DMS53 (cell line): ENCODE measurements at regions not wholly inside any gene's neighbourhood (a gene's known extent, or its start where the extent isn't known, plus 50 kb on each side); places are given as distances from the start of the nearest gene placed in this dataset.
A peak's percentile ranks its signal among the peaks of the same experiment; 100 is the strongest.
"Not testable (repeated sequence)": the region's sequence is repeated elsewhere in the genome, so short reads cannot be mapped to it uniquely, and the experiment has no call there.

Experiments
- DNase-seq: peaks from one replicate; lab custom pipeline; 2025; lab: John Stamatoyannopoulos, UW

DNA sequence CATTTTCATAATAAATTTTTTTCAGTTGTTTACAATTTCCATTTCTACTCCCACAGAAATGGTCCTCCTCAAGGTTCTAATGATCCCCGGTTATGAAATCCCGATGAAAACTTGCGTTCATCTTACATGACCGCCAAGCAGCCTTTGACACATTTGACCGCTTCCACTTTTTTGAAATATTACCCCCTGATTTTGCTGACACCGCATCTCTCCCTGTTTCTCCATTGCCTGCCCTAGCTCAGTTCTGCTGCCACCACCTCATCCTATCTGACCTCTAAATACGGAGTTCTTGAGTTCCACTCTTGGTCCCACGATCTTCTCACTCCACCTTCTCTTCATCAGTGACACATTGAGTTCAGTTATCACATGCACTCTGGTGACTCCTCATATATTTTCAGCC, 74.1 kb downstream of the SLC35B3 start:
- no peak for DNase-seq

DNA sequence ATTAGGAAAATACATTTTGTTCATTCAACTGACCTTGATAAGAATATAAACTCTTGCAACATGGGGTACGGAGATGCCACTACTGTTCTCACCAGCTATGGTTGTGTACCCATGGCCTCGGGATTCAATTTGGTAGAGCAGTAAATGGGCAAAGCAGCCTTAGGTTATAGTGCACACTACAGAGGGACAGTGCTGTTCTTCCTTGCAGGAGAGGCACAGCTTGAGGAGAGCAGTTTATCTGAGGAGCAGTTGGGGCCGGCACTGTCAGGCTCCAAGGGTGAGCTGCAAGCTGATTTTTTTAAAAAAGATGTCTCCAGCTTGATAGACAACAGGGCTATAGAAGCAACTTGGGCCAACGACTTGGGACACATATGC, 82.4 kb downstream of the SLC35B3 start:
- DNase-seq, result no peak

DNA sequence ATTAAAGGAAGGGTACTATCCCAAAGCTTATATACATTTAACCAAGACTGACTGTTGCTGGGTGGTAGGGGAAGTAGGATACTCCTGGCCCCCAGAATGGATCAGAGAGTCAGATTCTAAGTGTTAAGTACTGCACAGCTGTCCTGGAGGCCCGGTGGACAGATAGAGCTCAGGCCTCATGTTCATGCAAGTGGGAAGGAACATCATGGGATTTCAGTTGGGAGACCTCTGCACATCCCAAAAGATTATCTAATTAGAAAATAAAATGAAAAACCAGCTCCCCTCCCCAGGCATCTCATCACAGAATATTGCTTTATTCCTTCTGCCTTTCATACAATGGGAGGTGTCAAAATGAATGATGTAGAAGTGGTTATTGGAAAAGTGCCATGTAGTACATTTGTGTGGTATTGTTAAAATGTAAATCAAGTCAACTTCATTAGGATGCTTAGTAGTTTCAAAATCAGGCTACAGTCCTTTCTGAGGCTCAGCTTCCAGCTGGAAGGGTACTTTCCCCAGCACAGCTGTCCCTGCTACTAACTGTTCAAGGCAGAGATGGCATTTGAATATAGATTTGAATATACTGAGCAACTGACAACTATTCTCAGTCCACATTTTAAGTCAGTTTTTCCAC, 82.9 kb downstream of the SLC35B3 start:
- no peak for DNase-seq

DNA sequence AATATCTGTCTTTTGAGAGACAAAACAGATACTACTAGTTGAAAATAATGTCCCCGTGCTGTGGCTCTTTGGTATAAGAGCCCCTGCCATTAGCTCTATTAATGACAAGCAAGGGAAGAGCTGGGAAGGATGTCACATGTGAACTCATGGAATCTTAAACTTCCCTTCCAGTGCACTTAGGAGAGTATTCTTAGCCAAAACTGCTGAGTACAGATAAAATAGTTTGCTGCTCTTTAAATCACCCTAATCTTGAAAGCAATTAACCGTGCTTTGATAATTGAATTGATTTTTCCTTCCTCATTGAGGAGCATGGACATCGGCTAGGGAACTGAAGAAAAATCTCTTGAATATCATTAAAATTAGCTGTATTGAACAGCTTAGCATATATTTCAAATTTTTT, 91.7 kb downstream of the SLC35B3 start:
- DNase-seq, result no peak

DNA sequence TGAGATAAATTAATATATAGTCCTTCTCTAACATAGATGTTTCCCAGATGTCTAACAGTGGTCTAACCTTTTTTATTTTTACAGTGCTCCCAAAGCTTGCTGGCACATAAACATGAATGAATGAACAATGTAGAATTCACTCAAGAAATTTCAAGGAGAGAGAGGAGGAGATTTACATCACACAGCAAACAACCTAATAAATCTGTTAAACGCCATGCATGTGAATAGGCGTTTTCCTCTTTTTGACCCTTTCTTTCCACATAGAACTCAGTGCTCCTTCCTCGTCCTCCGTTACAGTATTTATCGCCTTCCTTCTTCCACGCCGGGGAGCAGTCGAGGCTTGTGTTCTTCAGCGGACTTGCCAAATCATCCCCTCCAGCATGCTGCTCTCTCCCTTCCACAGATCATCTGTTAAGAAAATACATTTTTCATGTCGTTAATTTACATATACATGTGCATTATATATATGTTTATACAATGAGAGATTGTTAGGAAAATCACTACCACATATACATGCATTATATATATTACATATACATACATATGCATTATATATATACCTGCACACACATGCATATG, 93.0 kb downstream of the SLC35B3 start:
- no peak for DNase-seq

DNA sequence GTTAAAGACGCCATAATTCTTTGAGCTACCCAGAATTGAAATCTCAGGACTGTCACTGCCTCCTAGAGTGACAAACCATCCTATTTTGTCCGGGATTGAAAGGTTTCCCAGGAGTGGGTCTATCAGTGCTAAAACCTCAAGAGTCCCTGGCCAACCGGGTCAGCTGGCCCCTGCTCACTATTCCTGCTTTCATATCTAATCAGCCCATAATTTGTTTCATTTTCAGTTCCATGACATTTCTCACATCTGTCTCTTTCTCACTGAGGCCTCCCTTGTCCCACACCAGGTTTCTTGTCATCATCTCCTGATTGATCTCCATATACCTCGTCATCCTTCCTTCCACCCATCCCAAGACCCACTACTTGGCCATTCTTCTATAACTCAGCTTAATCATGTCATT, 98.2 kb downstream of the SLC35B3 start:
- DNase-seq, result no peak

DNA sequence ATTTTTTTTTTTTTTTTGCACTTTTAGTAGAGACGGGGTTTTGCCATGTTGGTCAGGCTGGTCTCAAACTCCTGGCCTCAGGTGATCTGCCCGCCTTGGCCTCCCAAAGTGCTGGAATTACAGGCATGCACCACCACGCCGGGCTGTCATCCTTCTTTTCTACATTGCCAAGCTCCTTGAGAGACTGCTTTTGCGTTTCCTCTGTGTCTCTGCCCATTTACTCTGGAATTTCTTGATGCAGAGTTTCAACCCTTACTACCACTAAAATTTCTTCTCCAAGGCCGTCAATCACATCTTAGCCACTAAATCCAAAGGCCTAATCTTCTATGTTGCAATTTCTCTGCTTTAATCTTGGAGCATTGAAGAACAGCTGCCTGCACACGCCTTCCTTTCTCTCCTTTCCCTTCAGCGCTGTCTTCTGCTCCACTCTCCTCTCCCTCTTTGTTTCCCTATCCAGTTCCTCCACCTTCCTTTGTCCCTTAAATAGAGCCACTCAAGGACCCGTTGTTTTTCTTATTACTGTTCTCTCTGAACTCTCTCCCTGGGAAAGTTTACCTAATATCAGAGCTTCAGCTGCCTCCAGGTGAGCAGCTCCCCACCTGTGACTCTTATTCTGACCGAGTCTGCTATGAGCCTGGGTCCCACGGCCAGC, 98.8 kb downstream of the SLC35B3 start:
- no peak for DNase-seq

DNA sequence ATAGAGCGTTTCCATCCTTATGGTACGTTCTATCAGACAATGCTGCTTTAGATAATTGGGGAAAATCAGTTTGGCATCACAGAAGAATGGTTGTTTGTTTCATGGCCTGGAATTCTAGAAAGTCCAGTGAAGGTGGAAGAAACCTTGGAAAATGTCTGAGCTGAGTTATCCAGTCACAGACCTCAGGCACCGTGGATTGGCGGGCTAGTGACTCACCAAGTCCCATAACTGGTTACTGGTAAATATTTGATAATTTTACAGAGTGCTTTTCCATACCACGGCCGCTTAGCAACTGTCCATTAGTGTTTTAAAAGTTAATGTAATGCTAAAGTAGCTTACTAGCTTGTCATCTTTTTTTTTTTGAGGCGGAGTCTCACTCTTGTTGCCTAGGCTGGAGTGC, 99.4 kb downstream of the SLC35B3 start:
- DNase-seq, result peak; percentile 27

DNA sequence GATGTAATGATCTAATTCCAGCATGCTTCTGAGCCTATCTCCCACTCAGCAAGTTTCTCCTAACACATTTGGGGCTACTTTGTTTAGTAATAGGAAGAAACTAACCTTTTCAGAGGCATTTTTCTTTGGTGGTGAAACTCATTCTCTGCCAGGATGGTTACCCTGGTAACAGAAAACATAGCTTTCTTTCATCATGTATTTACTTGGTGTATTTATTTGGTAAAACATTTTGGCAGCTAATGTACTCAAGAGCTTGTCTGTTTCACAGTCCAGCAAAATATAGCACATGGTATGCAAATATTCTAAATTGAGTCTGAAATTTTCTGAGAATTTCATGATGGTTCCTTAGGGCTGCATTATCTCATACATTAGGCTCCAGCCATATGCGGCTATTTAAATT, 100.0 kb downstream of the SLC35B3 start:
- peak; percentile 43 for DNase-seq

DNA sequence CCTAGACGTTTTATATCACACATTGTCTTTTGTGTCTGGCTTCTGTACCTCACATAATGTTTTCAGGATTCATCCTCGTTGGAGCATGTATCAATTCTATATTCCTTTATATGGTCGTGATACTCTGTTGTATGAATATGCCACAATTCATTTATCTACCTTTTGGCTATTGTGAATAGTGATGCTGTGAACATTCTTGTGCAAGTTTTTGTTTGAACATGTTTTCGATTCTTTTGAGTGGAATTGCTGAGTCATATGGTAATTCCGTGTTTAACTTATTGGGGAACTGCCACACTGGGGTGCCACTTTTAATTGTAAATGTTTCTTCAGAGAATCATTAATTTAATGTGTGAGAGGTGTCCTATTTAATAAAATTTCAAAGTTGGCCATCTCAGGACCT, 101.2 kb downstream of the SLC35B3 start:
- no peak for DNase-seq

DNA sequence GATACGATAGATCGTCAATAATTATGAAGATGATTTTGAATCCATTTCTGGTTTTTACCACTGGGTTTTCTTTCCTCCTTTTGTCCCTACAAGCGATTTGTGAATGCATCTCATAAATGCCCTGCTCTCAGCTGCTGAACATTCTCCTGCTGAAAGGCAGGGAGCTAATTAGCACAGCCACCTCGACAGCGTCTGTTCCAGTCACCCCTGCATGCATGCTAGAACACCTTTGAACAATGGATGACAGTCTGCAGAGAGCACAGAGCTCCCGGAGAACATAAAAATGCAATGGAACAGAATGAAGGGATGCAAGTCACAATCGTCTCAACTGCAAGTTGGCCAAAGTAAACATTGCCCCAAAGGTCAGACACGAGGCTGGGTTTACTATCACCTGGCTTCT, 105.8 kb downstream of the SLC35B3 start:
- DNase-seq, result no peak

DNA sequence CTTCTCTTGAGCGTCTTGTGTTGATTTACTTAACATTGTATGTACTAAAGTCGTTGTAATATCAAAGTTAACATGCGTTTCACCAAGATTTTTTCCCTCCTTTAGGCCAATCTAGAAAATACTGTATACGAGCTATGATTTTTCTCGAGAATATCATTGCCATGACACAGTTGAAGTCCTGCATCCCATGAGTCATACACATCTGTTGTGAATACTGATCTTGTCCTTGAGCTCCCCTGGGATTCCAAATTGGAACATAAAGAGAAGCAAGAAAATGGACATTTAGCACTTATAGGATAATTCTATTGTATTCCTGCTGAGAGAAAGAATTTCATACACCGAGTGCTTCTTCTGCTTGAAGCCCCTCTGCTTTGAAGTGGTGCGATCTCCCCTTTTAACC, 109.6 kb downstream of the SLC35B3 start:
- no peak for DNase-seq

DNA sequence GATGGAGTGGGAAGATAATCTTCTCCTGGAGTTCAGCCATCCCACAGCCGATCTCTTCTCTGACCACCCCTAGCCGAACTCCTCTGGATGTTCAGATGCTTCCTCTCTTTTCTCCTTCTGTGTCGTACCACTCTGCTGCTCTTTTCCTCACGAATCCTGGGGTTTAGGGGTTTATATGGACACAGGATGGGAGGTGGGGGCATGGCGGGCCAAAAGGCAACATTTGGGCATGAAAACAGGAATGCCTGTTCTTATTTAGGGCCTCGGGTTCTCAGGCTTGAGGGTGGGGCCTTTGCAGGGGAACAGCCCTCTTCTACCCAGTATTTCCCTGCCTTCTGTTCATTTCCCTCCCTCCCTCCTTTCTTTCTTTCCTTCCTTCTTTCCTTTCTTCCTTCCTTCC, 112.7 kb downstream of the SLC35B3 start:
- DNase-seq, result no peak

DNA sequence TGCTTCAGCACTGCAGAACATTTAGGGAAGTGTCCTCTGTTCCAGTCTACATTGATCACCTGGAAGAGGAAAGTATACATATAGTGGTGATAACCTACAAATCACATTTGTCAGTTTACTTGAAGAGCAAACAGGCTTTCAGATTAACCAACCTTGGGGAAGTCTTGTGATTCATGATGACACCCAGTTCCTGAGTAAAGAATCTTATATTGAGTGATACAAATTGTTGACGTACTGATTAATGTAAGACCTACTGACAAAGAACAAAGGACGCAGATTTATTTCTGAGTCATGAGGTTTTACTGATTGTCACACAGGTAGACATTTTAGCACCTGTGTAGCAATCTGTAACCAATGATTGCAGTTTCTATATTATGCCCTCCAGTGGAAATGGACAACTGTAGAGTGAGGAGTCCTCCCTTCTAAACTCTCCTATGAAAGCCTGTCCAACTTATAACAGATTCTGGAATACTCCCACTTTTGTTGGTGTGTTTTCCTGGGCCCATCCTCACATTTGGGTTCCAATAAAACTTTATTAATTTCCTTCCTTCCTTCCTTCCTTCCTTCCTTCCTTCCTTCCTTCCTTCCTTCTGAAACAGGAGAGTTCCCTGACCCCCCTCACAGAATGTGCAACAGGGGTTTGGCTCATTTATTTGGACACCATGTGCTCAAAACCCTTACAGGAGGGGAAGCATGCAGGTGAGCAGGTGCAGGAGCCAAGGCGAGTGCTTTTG, 113.5 kb downstream of the SLC35B3 start:
- DNase-seq, result no peak

DNA sequence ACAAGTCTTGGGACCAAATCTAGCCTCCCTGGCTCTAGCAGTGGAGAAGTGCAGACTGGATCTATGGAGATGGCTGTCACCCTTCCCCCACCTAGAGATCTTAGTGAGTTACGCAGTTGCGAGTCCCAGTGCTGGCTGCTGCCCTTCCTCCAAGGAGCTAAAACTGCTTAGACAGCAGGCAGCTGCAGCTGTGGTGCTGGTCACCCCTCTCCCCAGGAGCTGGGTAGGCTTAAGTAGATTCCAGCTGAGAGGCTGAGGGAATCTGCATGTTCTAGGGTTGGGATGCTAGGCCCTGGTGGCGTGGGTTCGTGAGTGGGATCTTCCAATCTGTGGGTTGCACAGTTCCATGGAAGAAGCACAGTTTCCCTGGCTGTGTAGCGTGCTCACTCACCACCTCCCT, 120.2 kb downstream of the SLC35B3 start:
- no peak for DNase-seq

DNA sequence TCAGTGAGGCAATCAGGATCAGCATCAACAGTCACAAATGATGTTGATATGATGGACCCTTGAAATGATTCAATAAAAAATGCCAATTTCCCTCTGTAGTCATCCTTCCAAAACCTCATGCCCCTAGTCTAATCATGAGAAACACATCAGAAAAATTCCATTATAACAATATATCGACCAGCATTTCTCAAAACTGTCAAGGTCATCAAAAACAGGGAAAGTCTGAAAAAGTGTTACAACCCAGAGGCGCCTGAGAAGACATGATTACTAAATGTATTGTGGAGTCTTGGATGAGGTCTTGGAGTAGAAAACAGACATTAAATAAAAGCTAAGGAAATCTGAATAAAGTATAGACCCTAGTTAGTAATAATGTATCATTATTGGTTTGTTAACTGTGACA, 133.8 kb downstream of the SLC35B3 start:
- no peak for DNase-seq

DNA sequence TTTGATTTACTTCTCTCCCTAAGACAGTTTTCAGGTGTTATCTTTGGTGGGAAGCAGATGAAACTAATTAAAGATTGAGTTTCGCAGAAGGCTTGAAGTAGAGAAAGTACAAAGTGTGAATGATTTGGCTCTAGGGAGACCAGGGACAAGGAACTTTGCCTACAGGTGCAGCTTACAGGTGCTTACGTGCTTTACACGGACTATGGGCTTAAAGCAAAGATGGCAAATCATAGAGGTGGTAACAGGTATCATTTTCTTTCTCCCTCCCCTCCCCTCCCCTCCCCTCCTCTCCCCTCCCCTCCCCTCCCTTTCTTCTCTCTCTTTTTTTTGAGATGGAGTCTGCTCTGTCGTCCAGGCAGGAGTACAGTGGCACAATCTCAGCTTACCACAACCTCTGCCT, 136.3 kb downstream of the SLC35B3 start:
- DNase-seq, result no peak

DNA sequence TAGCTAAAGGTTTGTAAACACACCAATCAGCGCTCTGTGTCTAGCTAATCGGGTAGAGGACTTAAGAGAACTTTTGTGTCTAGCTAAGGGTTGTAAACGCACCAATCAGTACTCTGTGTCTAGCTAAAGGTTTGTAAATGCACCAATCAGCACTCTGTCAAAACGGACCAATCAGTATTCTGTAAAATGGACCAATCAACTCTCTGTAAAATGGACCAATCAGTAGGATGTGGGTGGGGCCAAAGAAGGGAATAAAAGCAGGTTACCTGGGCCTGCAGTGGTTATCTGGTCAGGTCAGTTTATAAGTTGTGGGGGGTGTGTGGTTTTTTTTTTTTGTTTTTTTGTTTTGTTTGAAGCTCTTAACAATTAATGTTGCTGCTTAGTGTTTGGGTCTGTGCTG, 152.4 kb downstream of the SLC35B3 start:
- DNase-seq, result not testable (repeated sequence)

DNA sequence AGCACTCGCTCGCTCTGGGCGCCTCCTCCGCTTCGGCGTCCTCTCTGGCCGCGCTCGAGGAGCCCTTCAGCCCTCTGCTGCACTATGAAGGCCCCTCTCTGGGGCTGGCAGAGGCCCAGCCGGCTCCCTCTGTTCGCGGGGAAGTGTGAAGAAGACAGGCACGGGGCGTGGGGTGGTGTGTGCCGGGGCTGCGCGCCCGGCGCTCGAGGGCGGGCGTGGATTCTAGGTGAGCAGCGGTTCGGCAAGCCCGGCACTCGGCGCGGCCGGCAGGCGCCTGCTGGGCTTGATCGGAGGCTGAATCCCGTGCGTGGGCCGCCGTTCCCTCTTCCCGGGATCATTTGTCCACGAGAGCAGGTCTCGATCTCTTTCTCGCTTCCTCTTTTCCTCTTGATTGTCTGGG, 153.0 kb downstream of the SLC35B3 start:
- DNase-seq, result no peak

DNA sequence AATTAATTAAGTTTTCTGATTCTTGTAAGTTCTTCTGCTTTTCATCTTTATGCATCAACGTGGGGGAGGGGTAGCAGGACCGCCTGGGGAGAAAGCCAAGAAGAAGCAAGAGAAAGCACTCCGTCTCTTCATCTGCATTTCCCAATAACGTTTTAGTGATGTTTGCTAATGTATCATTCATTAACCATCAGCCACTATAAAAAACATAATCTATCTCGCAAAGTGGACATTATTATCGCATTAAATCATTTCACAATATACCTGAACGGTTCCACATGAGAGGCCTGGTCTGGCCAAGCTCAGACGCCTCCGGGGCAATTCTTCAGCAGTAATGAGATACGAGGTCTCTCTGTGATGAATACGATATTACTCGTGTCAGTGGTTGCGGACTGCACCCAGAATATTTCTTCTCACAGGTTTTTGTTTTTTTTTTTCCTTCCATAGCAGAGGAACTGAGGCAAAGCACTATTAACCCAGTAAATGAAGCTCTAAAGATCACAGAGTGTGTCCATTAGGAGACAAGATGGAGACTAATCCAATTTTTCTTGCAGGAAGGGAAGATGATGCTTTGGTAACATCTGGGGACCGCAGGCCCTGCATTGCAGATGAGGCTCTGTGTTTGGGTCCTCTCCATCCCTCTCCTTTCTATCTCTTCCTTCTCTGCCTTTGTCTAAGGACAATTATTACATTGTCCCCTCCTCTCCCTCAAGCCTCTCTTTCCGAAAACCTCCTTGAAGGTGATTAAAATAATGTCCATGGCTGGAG, 156.1 kb downstream of the SLC35B3 start:
- DNase-seq, result no peak

DNA sequence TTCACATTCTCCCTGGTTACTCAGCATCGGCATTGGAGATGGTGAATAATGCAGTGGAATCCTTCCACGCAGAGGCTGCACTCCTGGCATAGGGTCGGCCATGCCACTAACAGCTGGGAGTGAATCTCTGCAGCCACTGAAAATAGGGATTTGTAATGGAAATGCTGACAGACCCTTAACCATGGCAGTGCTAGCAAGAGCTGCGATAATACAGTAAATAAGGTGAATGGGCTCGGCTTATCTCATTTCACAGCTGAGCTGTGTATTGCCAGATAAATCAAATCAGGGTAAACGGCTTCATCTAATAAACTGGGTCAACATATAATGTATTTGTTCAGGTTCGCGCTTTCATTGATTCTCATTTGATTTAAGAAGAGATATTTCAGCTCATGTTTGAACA, 156.8 kb downstream of the SLC35B3 start:
- DNase-seq, result no peak

DNA sequence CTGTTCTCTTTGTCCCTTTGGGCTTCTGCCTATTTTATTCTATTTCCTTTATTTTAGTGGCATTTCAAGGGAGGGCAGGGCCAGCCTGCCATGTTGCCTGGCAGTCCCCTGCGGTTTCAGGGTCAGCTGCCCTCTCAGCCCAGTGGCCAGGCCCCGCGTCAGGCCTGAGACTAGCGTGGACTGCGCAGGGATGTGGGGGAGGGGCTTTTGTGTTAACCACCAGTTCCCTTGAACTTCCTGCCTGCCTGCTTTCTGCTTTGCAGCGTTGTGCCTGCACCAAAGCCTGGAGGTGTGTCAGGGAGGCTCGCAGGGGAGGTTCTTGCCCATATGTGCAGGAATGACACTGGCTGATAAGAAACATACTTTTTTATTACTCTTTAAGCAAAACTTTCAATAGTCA, 157.6 kb downstream of the SLC35B3 start:
- DNase-seq, result no peak

DNA sequence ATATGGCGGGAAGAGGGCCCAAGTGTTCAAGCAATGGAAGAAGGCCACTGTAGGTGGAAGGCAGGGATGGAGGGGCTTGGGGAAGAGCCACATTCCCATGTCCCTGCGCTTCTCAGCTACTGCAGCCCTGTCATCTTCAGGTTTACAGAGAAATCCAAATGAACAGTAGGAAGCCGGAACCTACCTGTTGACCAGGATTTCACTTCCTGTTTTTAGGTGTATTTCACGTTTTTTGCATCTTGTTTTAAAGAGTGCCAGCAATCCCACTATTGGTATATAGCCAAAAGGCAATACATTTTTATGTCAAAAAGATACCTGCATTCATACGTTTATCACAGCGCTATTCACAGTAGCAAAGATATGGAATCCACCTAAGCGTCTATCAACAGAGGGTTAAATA, 159.2 kb downstream of the SLC35B3 start:
- DNase-seq, result no peak
